Kidney epithelial cell (primary cell): ENCODE measurements at regions not wholly inside any gene's neighbourhood (a gene's known extent, or its start where the extent isn't known, plus 50 kb on each side); places are given as distances from the start of the nearest gene placed in this dataset.

Experiments
- DNase-seq: peaks from one replicate; pipeline ENCODE4 v3.0.0-alpha.2; 2010; ENCODE audit warnings: low read depth
- H3K27me3 ChIP-seq: 2 replicates; pipeline ENCODE4 v1.6.0; 2011; ENCODE audit warnings: low read length; ENCODE audit not compliant: control insufficient read depth, insufficient read depth
- H3K36me3 ChIP-seq: 2 replicates; pipeline ENCODE4 v1.5.1; 2011; ENCODE audit warnings: low read length; ENCODE audit not compliant: control insufficient read depth, insufficient read depth
- H3K4me3 ChIP-seq: 2 replicates; pipeline ENCODE4 v1.5.1; 2011; ENCODE audit warnings: low read depth, mild to moderate bottlenecking, control low read depth, low read length
- CTCF ChIP-seq: IDR thresholded peaks from 2 replicates; pipeline ENCODE4 v1.5.1; 2011; ENCODE audit warnings: mild to moderate bottlenecking, moderate library complexity, low read length, control low read depth, inconsistent platforms; ENCODE audit not compliant: insufficient read depth, poor library complexity, severe bottlenecking

- H3K4me3 ChIP-seq: no peak overlapping the region
- no peak for DNase-seq
- TF ChIP-seq CTCF: no peak
- no peaks in the 10 kb centered on the region for H3K36me3 ChIP-seq
- no peaks in the 10 kb centered on the region for H3K27me3 ChIP-seq
Observed at GRCh38 chr4:41318839-41319530, 62.3 kb downstream of the UCHL1 start.

DNA sequence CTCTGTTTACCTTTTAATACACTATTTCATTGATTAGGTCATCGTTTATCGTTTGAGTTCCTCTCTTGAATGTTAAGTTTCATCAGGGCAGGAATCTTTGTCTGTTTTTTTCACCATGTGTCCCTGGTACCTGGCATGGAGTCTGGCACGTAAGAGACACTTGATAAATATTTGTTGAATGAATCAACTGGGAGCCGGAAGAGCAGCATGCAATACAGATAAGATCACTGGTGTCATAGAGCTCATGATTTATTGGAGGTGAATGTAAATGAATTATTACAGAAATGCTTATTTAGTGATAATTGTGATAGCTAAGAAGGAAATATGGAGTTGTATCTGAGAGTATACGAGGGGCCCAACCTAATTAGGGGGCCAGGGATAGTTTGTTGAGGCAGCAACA, 62.8 kb downstream of the UCHL1 start:
- no peak overlapping the region for H3K4me3 ChIP-seq
- no peaks in the 10 kb centered on the region for H3K27me3 ChIP-seq
- H3K36me3 ChIP-seq: no peaks in the 10 kb centered on the region
- DNase-seq: no peak
- no peak for TF ChIP-seq CTCF

DNA sequence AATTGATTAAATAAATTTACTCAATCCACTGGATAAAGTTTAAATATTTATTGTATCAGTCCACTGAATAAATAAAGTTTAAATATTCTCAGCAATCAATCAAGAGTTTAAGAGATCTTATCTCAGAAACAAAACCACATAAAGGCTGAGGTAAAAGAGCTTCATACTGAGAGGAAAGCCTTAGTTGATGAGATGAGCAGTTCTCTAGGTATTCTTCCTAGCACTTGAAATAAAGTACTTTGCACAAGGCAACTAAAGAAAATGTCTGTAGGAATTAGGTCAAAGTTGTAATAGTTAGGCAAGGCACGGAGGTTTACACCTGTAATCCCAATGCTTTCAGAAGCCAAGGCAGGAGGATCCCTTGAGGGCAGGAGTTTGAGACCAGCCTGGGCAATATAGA, 63.5 kb downstream of the UCHL1 start:
- TF ChIP-seq CTCF: no peak
- Histone ChIP-seq H3K27me3 (no peaks in the 10 kb centered on the region), H3K4me3 (no peak overlapping the region), H3K36me3 (no peaks in the 10 kb centered on the region)
- no peak for DNase-seq

- DNase-seq: no peak
- no peaks in the 10 kb centered on the region for H3K27me3 ChIP-seq
- no peaks in the 10 kb centered on the region for H3K36me3 ChIP-seq
- no peak overlapping the region for H3K4me3 ChIP-seq
- no peak for TF ChIP-seq CTCF
Observed at GRCh38 chr4:41320786-41321185, 64.1 kb downstream of the UCHL1 start.

DNA sequence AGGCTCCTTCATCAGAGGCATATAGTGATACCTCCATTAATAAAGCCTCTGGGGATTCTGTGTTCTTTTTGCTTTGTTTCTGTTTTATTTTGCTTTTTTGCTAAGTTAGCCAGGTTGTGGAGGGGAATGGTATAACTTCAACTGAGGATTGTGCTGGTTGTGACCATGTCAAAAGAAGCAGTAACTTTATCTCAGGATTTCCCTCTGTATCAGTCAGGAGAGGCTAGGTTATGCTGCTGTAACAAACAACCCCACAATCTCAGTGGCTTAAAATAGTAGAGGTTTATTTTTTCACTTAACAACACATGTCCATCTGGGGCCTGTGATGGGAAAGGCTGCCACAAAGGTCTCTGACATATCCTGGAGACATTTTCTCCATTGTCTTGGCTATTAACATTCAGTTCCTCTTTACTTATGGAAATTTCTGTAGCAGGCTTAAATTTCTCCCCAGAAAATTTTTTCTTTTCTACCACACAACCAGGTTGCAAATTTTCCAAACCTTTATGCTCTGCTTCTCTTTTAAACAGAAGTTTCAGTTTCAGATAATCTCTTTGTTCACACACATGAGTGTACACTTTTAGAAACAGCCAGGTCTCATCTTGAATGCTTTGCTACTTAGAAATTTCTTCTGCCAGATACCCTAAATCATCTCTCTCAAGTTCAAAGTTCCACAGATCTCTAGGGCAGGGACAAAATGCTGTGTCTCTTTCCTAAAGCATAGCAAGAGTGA, 64.7 kb downstream of the UCHL1 start:
- TF ChIP-seq CTCF: no peak
- DNase-seq: no peak
- H3K27me3 ChIP-seq: no peaks in the 10 kb centered on the region
- no peaks in the 10 kb centered on the region for H3K36me3 ChIP-seq
- H3K4me3 ChIP-seq: no peak overlapping the region
